Large intestine (tissue), 3 donors: ENCODE measurements at regions not wholly inside any gene's neighbourhood (a gene's known extent, or its start where the extent isn't known, plus 50 kb on each side); places are given as distances from the start of the nearest gene placed in this dataset.
A peak's percentile ranks its signal among the peaks of the same experiment; 100 is the strongest.

ENCODE experiments used
- DNase-seq, 2 donors: peaks; one replicate each; pipeline versions ENCODE4 v3.0.0 to v3.0.0-alpha.2; 2013
- H3K27ac ChIP-seq: one replicate; pipeline ENCODE4 v1.5.1; 2013; ENCODE audit warnings: low read length
- H3K27me3 ChIP-seq: 2 replicates; pipeline ENCODE4 v1.6.1; 2013; ENCODE audit warnings: low read length; ENCODE audit not compliant: control insufficient read depth, insufficient read depth
- H3K36me3 ChIP-seq: 2 replicates; pipeline ENCODE4 v1.6.1; 2013; ENCODE audit warnings: low read length; ENCODE audit not compliant: control insufficient read depth, insufficient read depth
- H3K4me1 ChIP-seq: one replicate; pipeline ENCODE4 v1.6.1; 2013; ENCODE audit warnings: low read length; ENCODE audit not compliant: control insufficient read depth, insufficient read depth
- H3K4me3 ChIP-seq: one replicate; pipeline ENCODE4 v1.5.1; 2013; ENCODE audit warnings: low read length
- H3K9me3 ChIP-seq: one replicate; pipeline ENCODE4 v1.6.1; 2013; ENCODE audit warnings: mild to moderate bottlenecking, low read depth, low read length, moderate library complexity; ENCODE audit not compliant: control insufficient read depth
- WGBS: methylation state at CpG from one replicate; pipeline ENCODE4 v1.1.5; 2013; ENCODE audit warnings: low lambda C conversion rate; ENCODE audit not compliant: insufficient coverage; 5-methylcytosine and 5-hydroxymethylcytosine counted together

GRCh38 chr6:26249957-26250697 lies 114.9 kb upstream of the BTN3A2 start:
- no peaks in the 10 kb centered on the region for H3K27me3 ChIP-seq
- WGBS = no CpG with 5 or more reads among the region's 43 CpGs
- peak; percentile 88 to 90 for DNase-seq

GRCh38 chr6:26250698-26251044 lies 114.3 kb upstream of the BTN3A2 start:
- WGBS = 3% methylated on average over 6 of the region's 9 CpGs
- no peak for DNase-seq

More at GRCh38 chr6:26249957-26250697, 114.9 kb upstream of the BTN3A2 start:
- Histone ChIP-seq H3K27ac (peak overlapping the region; percentile 91), H3K4me1 (peaks cover 9% of the 10 kb centered on the region), H3K36me3 (no peaks in the 10 kb centered on the region), H3K4me3 (peak overlapping the region; percentile 78), H3K9me3 (peaks cover 4% of the 10 kb centered on the region)

DNA sequence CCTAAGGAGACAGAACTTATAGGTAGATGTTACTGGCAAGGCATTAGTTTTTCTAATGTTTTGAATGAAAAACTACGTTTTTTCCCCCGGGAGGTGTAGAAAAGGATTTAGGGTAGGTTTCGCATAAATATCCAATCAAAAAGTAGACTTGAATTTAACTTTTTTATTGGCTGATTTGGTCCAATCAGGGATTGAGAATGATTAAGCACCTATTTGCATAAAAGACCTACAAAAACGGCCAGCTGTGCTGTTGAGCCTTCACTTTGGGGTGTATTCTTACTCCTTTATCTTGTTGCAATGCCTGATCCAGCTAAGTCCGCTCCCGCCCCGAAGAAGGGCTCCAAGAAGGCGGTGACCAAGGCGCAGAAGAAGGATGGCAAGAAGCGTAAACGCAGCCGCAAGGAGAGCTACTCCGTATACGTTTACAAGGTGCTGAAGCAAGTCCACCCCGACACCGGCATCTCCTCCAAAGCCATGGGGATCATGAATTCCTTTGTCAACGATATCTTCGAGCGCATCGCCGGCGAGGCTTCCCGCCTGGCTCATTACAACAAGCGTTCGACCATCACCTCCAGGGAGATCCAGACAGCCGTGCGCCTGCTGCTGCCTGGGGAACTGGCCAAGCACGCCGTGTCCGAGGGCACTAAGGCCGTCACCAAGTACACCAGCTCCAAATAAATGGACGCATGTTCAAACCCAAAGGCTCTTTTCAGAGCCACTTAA lies 113.5 kb upstream of the BTN3A2 start:
- DNase-seq = peak; percentile 92 to 95
- Histone ChIP-seq H3K4me3 (peak overlapping the region; percentile 78), H3K9me3 (peaks cover 3% of the 10 kb centered on the region), H3K36me3 (no peaks in the 10 kb centered on the region), H3K27me3 (no peaks in the 10 kb centered on the region), H3K4me1 (peaks cover 18% of the 10 kb centered on the region), H3K27ac (peak overlapping the region; percentile 91)
- 0% methylated on average over 1 of the region's 32 CpGs for WGBS

More at GRCh38 chr6:26250698-26251044, 114.3 kb upstream of the BTN3A2 start:
- Histone ChIP-seq H3K4me3 (peak overlapping the region; percentile 78), H3K27me3 (no peaks in the 10 kb centered on the region), H3K4me1 (peaks cover 14% of the 10 kb centered on the region), H3K36me3 (no peaks in the 10 kb centered on the region), H3K9me3 (peaks cover 4% of the 10 kb centered on the region), H3K27ac (peak overlapping the region; percentile 91)

GRCh38 chr6:26252077-26252472 lies 112.9 kb upstream of the BTN3A2 start:
- Histone ChIP-seq H3K4me3 (peak overlapping the region; percentile 78), H3K36me3 (no peaks in the 10 kb centered on the region), H3K9me3 (no peaks in the 10 kb centered on the region), H3K27ac (peak overlapping the region; percentile 91), H3K27me3 (no peaks in the 10 kb centered on the region), H3K4me1 (peaks cover 22% of the 10 kb centered on the region)
- DNase-seq = peak in 1 of 2 donors; percentile 42
- WGBS = no CpG with 5 or more reads among the region's 5 CpGs

DNA sequence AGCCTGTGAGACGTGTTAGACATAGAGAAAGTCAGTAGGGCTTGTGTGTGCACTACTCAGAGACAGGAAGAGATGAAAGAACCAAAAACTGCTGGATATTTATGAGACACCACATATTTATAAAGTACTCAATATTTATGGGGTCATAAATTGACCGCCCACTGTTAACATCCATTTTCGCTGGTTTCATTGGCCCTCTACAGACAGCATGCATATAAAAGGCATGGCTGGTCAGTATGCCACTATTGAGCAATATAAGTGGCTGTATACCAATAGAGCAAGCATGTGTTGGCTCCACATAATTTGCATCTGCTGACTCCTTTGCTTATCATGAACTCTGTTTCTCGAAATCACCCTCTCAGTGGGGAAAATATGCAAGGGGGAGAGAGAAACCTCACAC lies 110.3 kb upstream of the BTN3A2 start:
- H3K27me3 ChIP-seq = no peaks in the 10 kb centered on the region
- peaks cover 28% of the 10 kb centered on the region for H3K4me1 ChIP-seq
- H3K4me3 ChIP-seq = no peak overlapping the region
- WGBS = 38% methylated on average over 1 of the region's 4 CpGs
- peak overlapping the region; percentile 82 for H3K27ac ChIP-seq
- DNase-seq = peak in 1 of 2 donors; percentile 71
- no peaks in the 10 kb centered on the region for H3K36me3 ChIP-seq
- no peaks in the 10 kb centered on the region for H3K9me3 ChIP-seq

- DNase-seq = peak; percentile 93 to 98
- Histone ChIP-seq H3K27me3 (no peaks in the 10 kb centered on the region), H3K27ac (peak overlapping the region; percentile 82), H3K4me1 (peaks cover 43% of the 10 kb centered on the region), H3K36me3 (no peaks in the 10 kb centered on the region), H3K4me3 (peak overlapping the region; percentile 50), H3K9me3 (no peaks in the 10 kb centered on the region)
- WGBS = no CpG with 5 or more reads among the region's 7 CpGs
These were observed 107.7 kb upstream of the BTN3A2 start for GRCh38 chr6:26257272-26257671.

DNA sequence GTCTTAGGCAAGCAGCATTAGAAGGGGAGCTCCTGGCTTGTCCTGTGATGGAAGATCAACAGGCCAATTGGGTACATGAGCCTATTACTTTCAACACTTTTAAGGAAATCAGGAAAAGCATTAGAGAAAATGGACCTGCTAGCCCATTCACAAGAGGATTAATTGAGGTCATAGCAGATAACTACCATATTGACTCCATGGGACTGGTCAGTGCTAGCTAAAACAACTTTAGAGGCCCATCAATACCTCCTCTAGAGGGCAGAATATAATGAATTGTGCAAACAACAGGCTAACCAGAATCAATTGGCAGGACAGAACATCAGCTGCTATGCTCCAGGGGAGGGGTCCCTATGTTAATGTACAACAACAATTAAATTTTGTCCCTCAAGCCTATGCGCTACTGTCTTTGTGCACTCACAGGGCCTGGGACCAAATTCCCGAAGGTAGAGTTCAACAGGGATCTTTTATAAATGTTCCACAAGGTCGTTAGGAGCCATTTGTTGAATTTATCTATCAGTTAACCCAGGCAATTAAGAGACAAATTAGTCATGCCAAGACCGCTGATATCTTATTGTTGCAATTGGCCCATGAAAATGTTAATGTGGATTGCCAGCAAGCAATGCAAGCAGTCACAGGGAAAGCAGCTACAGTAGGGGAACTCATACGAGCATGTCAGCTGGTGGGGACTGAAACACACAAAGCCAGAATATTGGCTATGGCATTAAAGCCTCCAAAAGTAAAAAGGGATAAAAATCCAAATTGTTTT lies 106.6 kb upstream of the BTN3A2 start:
- no peaks in the 10 kb centered on the region for H3K9me3 ChIP-seq
- peak in 1 of 2 donors; percentile 54 for DNase-seq
- WGBS = no CpG with 5 or more reads among the region's 5 CpGs
- H3K4me1 ChIP-seq = peaks cover 43% of the 10 kb centered on the region
- no peaks in the 10 kb centered on the region for H3K27me3 ChIP-seq
- peak overlapping the region; percentile 82 for H3K27ac ChIP-seq
- no peaks in the 10 kb centered on the region for H3K36me3 ChIP-seq
- peak overlapping the region; percentile 50 for H3K4me3 ChIP-seq

DNA sequence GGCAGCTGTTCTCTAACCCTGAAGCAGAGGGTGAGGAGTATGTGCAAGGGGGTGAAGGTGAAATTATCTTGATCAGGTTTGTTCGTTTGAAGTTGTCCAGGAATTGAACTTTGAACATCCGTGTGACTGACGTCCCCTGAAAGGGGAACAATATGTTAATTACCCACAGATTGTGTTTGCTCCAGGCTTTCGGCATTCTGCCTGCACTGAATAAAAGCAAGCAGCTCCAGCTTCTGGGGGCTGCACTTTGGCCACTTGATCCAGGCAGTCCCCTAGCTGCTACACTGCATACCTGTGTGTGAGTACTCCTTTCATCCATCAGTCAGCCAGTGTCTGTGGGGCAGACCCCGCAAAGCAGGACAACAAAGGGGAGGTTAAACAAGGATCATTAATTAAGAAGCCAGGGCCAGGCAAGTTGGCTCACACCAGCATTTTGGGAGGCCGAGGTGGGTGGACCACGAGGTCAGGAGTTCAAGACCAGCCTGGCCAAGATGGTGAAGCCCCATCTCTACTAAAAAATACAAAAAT lies 104.8 kb upstream of the BTN3A2 start:
- peak; percentile 68 to 89 for DNase-seq
- H3K27me3 ChIP-seq = no peaks in the 10 kb centered on the region
- peak overlapping the region; percentile 82 for H3K27ac ChIP-seq
- no peaks in the 10 kb centered on the region for H3K9me3 ChIP-seq
- no CpG with 5 or more reads among the region's 7 CpGs for WGBS
- H3K4me3 ChIP-seq = no peak overlapping the region
- peaks cover 38% of the 10 kb centered on the region for H3K4me1 ChIP-seq
- H3K36me3 ChIP-seq = no peaks in the 10 kb centered on the region

GRCh38 chr6:26260725-26261490 lies 104.1 kb upstream of the BTN3A2 start:
- Histone ChIP-seq H3K9me3 (no peaks in the 10 kb centered on the region), H3K27ac (peak overlapping the region; percentile 82), H3K27me3 (no peaks in the 10 kb centered on the region), H3K36me3 (no peaks in the 10 kb centered on the region), H3K4me3 (no peak overlapping the region), H3K4me1 (peaks cover 31% of the 10 kb centered on the region)
- peak in 1 of 2 donors; percentile 52 for DNase-seq
- WGBS = 62% methylated on average over 2 of the region's 6 CpGs
